AG04450 (cell line): ENCODE measurements at regions not wholly inside any gene's neighbourhood (a gene's known extent, or its start where the extent isn't known, plus 50 kb on each side); places are given as distances from the start of the nearest gene placed in this dataset.
A peak's percentile ranks its signal among the peaks of the same experiment; 100 is the strongest.

Experiments
- CTCF ChIA-PET: fragments of 300-600, 350-600 bp; formaldehyde crosslinking; extraction: SDS; loops from one replicate; lab custom pipeline; 2022; ENCODE audit warnings: antibody characterized with exemption, inconsistent platforms; lab: Charles Lee
- POLR2A ChIA-PET: fragments of 350-600 bp; formaldehyde crosslinking; extraction: SDS; loops from one replicate; lab custom pipeline; 2021; ENCODE audit warnings: antibody characterized with exemption, inconsistent platforms; lab: Yijun Ruan, JAX
- DNase-seq: peaks from one replicate; pipeline ENCODE4 v3.0.0-alpha.2; 2011; ENCODE audit warnings: low read depth, low spot score
- H3K27ac ChIP-seq: one replicate; pipeline ENCODE4 v1.5.1; 2012; ENCODE audit warnings: low read depth, low read length, control low read depth
- H3K27me3 ChIP-seq: one replicate; pipeline ENCODE4 v1.6.0; 2012; ENCODE audit warnings: low read length; ENCODE audit not compliant: control insufficient read depth, insufficient read depth
- H3K4me3 ChIP-seq: 2 replicates; pipeline ENCODE4 v1.5.1; 2011; ENCODE audit warnings: mild to moderate bottlenecking, low read depth, low read length, control low read depth
- H3K9me3 ChIP-seq: 2 replicates; pipeline ENCODE4 v1.5.1; 2012; ENCODE audit warnings: low read length; ENCODE audit not compliant: control insufficient read depth, insufficient read depth
- TF ChIP-seq, protein P1 (sequence below): IDR thresholded peaks from 2 replicates; pipeline ENCODE4 v1.5.1; 2011; ENCODE audit warnings: low read depth, low read length, control low read depth, inconsistent platforms

DNA sequence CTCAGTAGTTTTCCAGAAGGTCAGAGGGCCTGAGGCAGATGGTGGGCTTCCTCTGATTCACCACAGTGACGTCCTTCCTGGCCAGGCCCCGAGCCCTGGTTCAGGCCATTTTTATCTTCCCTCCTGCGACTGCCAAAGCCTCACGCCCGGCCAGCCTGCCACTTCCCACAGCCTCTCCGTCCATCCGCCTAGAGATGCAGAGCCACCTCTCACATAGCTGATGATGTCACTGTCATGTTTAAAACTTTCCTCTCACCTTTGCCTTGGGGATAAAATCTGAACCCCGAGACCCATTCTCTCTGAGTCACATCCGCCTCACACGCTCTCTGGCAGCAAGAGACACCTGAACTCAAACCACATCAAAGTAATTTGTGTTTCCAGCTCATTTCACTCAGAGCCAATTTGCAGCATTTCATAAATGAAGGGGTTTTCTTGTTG lies 175.3 kb downstream of the QDPR start:
- ChIA-PET POLR2A (no interaction called here), CTCF (interaction anchor here (1.5 to 3.4 kb wide), 3 partner anchors 11 to 111 kb away, joined by 3 to 14 read pairs (median 9); no protein-coding TSS in a partner anchor)
- Histone ChIP-seq H3K27me3 (no peaks in the 10 kb centered on the region), H3K27ac (no peak overlapping the region), H3K4me3 (no peak overlapping the region), H3K9me3 (no peaks in the 10 kb centered on the region)
- TF ChIP-seq, protein P1, sequence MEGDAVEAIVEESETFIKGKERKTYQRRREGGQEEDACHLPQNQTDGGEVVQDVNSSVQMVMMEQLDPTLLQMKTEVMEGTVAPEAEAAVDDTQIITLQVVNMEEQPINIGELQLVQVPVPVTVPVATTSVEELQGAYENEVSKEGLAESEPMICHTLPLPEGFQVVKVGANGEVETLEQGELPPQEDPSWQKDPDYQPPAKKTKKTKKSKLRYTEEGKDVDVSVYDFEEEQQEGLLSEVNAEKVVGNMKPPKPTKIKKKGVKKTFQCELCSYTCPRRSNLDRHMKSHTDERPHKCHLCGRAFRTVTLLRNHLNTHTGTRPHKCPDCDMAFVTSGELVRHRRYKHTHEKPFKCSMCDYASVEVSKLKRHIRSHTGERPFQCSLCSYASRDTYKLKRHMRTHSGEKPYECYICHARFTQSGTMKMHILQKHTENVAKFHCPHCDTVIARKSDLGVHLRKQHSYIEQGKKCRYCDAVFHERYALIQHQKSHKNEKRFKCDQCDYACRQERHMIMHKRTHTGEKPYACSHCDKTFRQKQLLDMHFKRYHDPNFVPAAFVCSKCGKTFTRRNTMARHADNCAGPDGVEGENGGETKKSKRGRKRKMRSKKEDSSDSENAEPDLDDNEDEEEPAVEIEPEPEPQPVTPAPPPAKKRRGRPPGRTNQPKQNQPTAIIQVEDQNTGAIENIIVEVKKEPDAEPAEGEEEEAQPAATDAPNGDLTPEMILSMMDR = no peak
- DNase-seq = no peak

DNA sequence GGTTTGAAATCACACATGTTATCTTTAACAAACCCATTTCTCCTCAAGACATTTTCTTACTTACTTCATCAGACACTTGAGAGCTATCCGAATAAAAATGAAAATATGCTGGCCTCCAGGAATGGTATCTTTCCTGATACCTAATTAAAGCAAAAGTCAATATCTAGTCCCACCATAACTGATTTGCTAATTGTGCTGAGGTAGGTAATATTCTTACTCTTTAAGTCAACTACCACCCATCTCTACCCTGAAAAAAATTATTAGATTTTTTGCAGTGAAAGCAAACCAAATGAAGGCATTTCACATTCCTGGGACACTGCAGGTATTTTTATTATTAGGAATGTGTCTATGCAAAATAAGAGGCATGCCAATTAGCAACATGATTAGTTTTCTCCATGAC lies 175.8 kb downstream of the QDPR start:
- ChIA-PET POLR2A (no interaction called here), CTCF (interaction anchor here (1.5 to 3.4 kb wide), 3 partner anchors 12 to 112 kb away, joined by 3 to 14 read pairs (median 9); no protein-coding TSS in a partner anchor)
- no peak overlapping the region for H3K27ac ChIP-seq
- no peak for DNase-seq
- H3K9me3 ChIP-seq = no peaks in the 10 kb centered on the region
- H3K27me3 ChIP-seq = no peaks in the 10 kb centered on the region
- H3K4me3 ChIP-seq = no peak overlapping the region
- TF ChIP-seq, protein P1 = no peak

- TF ChIP-seq, protein P1 = no peak
- no peak overlapping the region for H3K27ac ChIP-seq
- CTCF ChIA-PET = interaction anchor here (0.8 to 1.5 kb wide), 3 partner anchors 11 to 12 kb away, joined by 3 to 4 read pairs (median 3); no protein-coding TSS in a partner anchor
- POLR2A ChIA-PET = no interaction called here
- H3K27me3 ChIP-seq = no peaks in the 10 kb centered on the region
- H3K4me3 ChIP-seq = no peak overlapping the region
- no peak for DNase-seq
- no peaks in the 10 kb centered on the region for H3K9me3 ChIP-seq
Measured at GRCh38 chr4:17335371-17335770, 176.5 kb downstream of the QDPR start.

DNA sequence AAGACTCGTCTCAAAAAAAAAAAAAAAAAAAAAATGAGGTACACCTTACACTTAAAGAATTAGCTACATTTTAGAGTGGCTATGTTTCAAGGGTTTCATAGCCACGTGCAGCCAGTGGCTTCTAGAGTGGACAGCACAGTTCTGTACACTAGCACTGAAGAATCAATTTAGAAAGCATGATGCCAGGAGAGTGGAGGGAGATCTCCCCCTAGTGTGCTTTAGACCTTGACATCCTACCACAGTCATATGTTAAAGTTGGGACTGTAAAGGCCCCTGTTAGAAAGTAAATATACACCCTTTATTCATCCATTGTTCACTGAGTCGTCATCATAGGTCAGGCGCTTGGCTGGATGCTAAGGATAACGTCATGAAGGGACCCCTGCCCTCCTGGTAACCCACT lies 179.4 kb downstream of the QDPR start:
- CTCF ChIA-PET = interaction anchor here (0.6 to 1.2 kb wide), 5 partner anchors 115 to 1041 kb away, joined by 3 to 9 read pairs (median 3); no protein-coding TSS in a partner anchor
- TF ChIP-seq, protein P1 = peak; percentile 17; the same call in 1 of the 2 replicates
- Histone ChIP-seq H3K9me3 (no peaks in the 10 kb centered on the region), H3K27me3 (no peaks in the 10 kb centered on the region), H3K27ac (no peak overlapping the region), H3K4me3 (no peak overlapping the region)
- POLR2A ChIA-PET = interaction anchor here (0.6 kb wide), 1 partner anchor 541 kb away, joined by 5 read pairs; no protein-coding TSS in a partner anchor
- DNase-seq = no peak

GRCh38 chr4:17329046-17329445 lies 182.8 kb downstream of the QDPR start:
- ChIA-PET POLR2A (no interaction called here), CTCF (interaction anchor here (1.0 to 2.4 kb wide), 7 partner anchors 19 to 1039 kb away, joined by 3 to 8 read pairs (median 4); no protein-coding TSS in a partner anchor)
- DNase-seq = no peak
- no peaks in the 10 kb centered on the region for H3K9me3 ChIP-seq
- TF ChIP-seq, protein P1 = no peak
- H3K27ac ChIP-seq = no peak overlapping the region
- H3K4me3 ChIP-seq = no peak overlapping the region
- H3K27me3 ChIP-seq = no peaks in the 10 kb centered on the region
